Hepatocyte (in vitro differentiated cells): ENCODE measurements at regions not wholly inside any gene's neighbourhood (a gene's known extent, or its start where the extent isn't known, plus 50 kb on each side); places are given as distances from the start of the nearest gene placed in this dataset.

Experiments
- EZH2 ChIP-seq: fragments of 200-600 bp; sonication (generic); IDR thresholded peaks from 2 replicates; pipeline ENCODE4 v1.6.1; 2016; ENCODE audit warnings: antibody characterized with exemption, mild to moderate bottlenecking, borderline replicate concordance
- TF ChIP-seq, protein P1 (sequence below): fragments of 200-600 bp; sonication (generic); IDR thresholded peaks from 2 replicates; pipeline ENCODE4 v1.5.1; 2016; ENCODE audit warnings: antibody characterized with exemption, mild to moderate bottlenecking; ENCODE audit not compliant: poor library complexity

GRCh38 chr6:148617530-148617929, 129.3 kb upstream of the UST start:
- TF ChIP-seq, protein P1, sequence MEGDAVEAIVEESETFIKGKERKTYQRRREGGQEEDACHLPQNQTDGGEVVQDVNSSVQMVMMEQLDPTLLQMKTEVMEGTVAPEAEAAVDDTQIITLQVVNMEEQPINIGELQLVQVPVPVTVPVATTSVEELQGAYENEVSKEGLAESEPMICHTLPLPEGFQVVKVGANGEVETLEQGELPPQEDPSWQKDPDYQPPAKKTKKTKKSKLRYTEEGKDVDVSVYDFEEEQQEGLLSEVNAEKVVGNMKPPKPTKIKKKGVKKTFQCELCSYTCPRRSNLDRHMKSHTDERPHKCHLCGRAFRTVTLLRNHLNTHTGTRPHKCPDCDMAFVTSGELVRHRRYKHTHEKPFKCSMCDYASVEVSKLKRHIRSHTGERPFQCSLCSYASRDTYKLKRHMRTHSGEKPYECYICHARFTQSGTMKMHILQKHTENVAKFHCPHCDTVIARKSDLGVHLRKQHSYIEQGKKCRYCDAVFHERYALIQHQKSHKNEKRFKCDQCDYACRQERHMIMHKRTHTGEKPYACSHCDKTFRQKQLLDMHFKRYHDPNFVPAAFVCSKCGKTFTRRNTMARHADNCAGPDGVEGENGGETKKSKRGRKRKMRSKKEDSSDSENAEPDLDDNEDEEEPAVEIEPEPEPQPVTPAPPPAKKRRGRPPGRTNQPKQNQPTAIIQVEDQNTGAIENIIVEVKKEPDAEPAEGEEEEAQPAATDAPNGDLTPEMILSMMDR = no peak
- no peak for TF ChIP-seq EZH2
